H1 (cell line): ENCODE measurements at regions not wholly inside any gene's neighbourhood (a gene's known extent, or its start where the extent isn't known, plus 50 kb on each side); places are given as distances from the start of the nearest gene placed in this dataset.
A peak's percentile ranks its signal among the peaks of the same experiment; 100 is the strongest.

Experiments used
- CTCF ChIA-PET: fragments of 300-600 bp; sonication (Branson Sonifier 250); formaldehyde crosslinking; loops from one replicate; lab custom pipeline; 2021; ENCODE audit not compliant: partially characterized antibody; lab: Charles Lee
- POLR2A ChIA-PET: fragments of 300-600 bp; sonication (Branson Sonifier 250); formaldehyde crosslinking; loops from one replicate; lab custom pipeline; 2021; ENCODE audit warnings: inconsistent platforms; ENCODE audit not compliant: partially characterized antibody; lab: Charles Lee
- DNase-seq, 2 experiments: peaks; one replicate each; pipeline versions ENCODE4 v3.0.0 to v3.0.0-alpha.2; 2010 to 2022; ENCODE audit warnings: low spot score in 2 of 2, low read depth in 1 of 2, mixed read lengths in 1 of 2
- FAIRE-seq: peaks from 2 replicates; lab custom pipeline; 2011; peaks lifted over from hg19 to GRCh38; lab: Jason Lieb, UNC
- H2AFZ ChIP-seq: 2 replicates; pipeline ENCODE4 v1.8.1; 2012; ENCODE audit warnings: low read length, inconsistent platforms
- H2AK5ac ChIP-seq: 2 replicates; pipeline ENCODE4 v1.6.1; 2013; ENCODE audit warnings: low read depth, low read length
- H2BK120ac ChIP-seq: replicated peaks from 2 replicates; pipeline ENCODE3; 2013; ENCODE audit warnings: low read depth, low read length, inconsistent platforms
- H2BK12ac ChIP-seq: 2 replicates; pipeline ENCODE4 v1.6.1; 2013; ENCODE audit warnings: low read depth, low read length
- H2BK15ac ChIP-seq: 2 replicates; pipeline ENCODE4 v1.6.1; 2013; ENCODE audit warnings: low read length
- H2BK20ac ChIP-seq: 2 replicates; pipeline ENCODE4 v1.6.1; 2013; ENCODE audit warnings: low read length
- H2BK5ac ChIP-seq: 2 replicates; pipeline ENCODE4 v1.6.1; 2013; ENCODE audit warnings: low read depth, low read length
- H3K14ac ChIP-seq: 2 replicates; pipeline ENCODE4 v1.6.1; 2013; ENCODE audit warnings: inconsistent platforms; ENCODE audit not compliant: insufficient read length
- H3K18ac ChIP-seq: 2 replicates; pipeline ENCODE4 v1.6.1; 2013; ENCODE audit warnings: low read length; ENCODE audit errors: extremely low read depth
- H3K23ac ChIP-seq: 2 replicates; pipeline ENCODE4 v1.6.1; 2013; ENCODE audit warnings: inconsistent platforms; ENCODE audit not compliant: insufficient read length
- H3K23me2 ChIP-seq: 2 replicates; pipeline ENCODE4 v1.6.1; 2013; ENCODE audit warnings: low read depth, low read length
- H3K27ac ChIP-seq: 2 replicates; pipeline ENCODE4 v1.6.1; 2011; ENCODE audit warnings: low read depth, low read length, inconsistent platforms
- H3K27me3 ChIP-seq, 4 experiments: replicated peaks in 1 of 4; 1 replicate in 1 of 4; 2 replicates in 3 of 4; pipeline versions ENCODE4 v1.6.1 to v1.8.1; 2011 to 2013; ENCODE audit warnings: low read length in 3 of 4, mild to moderate bottlenecking in 3 of 4, inconsistent platforms in 2 of 4, mixed read lengths in 2 of 4, moderate library complexity in 1 of 4; ENCODE audit not compliant: control insufficient read depth in 3 of 4, insufficient read depth in 3 of 4; ENCODE audit errors: extremely low read depth in 1 of 4
- H3K36me3 ChIP-seq, 4 experiments: 2 replicates each; pipeline versions ENCODE4 v1.6.1 to v1.8.1; 2011 to 2013; ENCODE audit warnings: mild to moderate bottlenecking in 4 of 4, low read length in 3 of 4, moderate library complexity in 2 of 4, control low read depth in 1 of 4, inconsistent platforms in 1 of 4; ENCODE audit not compliant: insufficient read depth in 4 of 4, control insufficient read depth in 2 of 4
- H3K4ac ChIP-seq: replicated peaks from 2 replicates; pipeline ENCODE3; 2013; ENCODE audit warnings: low read length, low read depth, mixed read lengths, inconsistent platforms; ENCODE audit not compliant: insufficient read length
- H3K4me1 ChIP-seq, 4 experiments: replicated peaks in 1 of 4; 1 replicate in 1 of 4; 2 replicates in 3 of 4; pipeline versions ENCODE4 v1.6.1 to v1.8.1; 2011 to 2013; ENCODE audit warnings: low read length in 3 of 4, inconsistent platforms in 2 of 4, mixed read lengths in 1 of 4; ENCODE audit not compliant: insufficient read depth in 4 of 4, control insufficient read depth in 3 of 4
- H3K4me2 ChIP-seq, 2 experiments: 2 replicates each; pipeline versions ENCODE4 v1.6.1 to v1.8.1; 2011 to 2013; ENCODE audit warnings: low read depth in 2 of 2, low read length in 2 of 2, control low read depth in 1 of 2, inconsistent platforms in 1 of 2, mild to moderate bottlenecking in 1 of 2; ENCODE audit not compliant: insufficient read depth in 1 of 2
- H3K4me3 ChIP-seq, 4 experiments: fragments of 200-600, 300-600 bp in 1 of 4; sonication (generic), shearing (Covaris generic), sonication (Bioruptor Twin) in 1 of 4; 2 replicates each; pipeline versions ENCODE4 v1.5.1 to v1.8.1; 2011 to 2016; ENCODE audit warnings: low read length in 4 of 4, low read depth in 3 of 4, control low read depth in 2 of 4, inconsistent platforms in 2 of 4, mild to moderate bottlenecking in 2 of 4, mixed read lengths in 1 of 4, moderate library complexity in 1 of 4; ENCODE audit not compliant: insufficient read depth in 2 of 4; ENCODE audit errors: extremely low read depth in 1 of 4
- H3K56ac ChIP-seq: replicated peaks from 2 replicates; pipeline ENCODE3; 2013; ENCODE audit warnings: low read depth, mild to moderate bottlenecking, mixed read lengths, low read length, inconsistent platforms; ENCODE audit not compliant: insufficient read length
- H3K79me1 ChIP-seq: 2 replicates; pipeline ENCODE4 v1.6.1; 2013; ENCODE audit warnings: low read depth, low read length, control low read depth
- H3K79me2 ChIP-seq, 2 experiments: 2 replicates each; pipeline versions ENCODE4 v1.6.1 to v1.8.1; 2012 to 2013; ENCODE audit warnings: low read length in 2 of 2, mild to moderate bottlenecking in 2 of 2, inconsistent platforms in 1 of 2; ENCODE audit not compliant: insufficient read depth in 2 of 2, control insufficient read depth in 1 of 2
- H3K9ac ChIP-seq, 4 experiments: replicated peaks in 1 of 4; 1 replicate in 1 of 4; 2 replicates in 3 of 4; pipeline versions ENCODE4 v1.6.1 to v1.8.1; 2011 to 2013; ENCODE audit warnings: low read depth in 3 of 4, low read length in 3 of 4, control low read depth in 2 of 4, mild to moderate bottlenecking in 2 of 4, moderate library complexity in 2 of 4, inconsistent platforms in 1 of 4; ENCODE audit errors: extremely low read depth in 1 of 4
- H3K9me3 ChIP-seq, 2 experiments: 2 replicates each; pipeline versions ENCODE4 v1.6.1 to v1.8.1; 2012 to 2013; ENCODE audit warnings: mild to moderate bottlenecking in 2 of 2, moderate library complexity in 2 of 2, control low read depth in 1 of 2, inconsistent platforms in 1 of 2, low read depth in 1 of 2, low read length in 1 of 2, mixed read lengths in 1 of 2; ENCODE audit not compliant: insufficient read depth in 2 of 2
- H4K20me1 ChIP-seq, 2 experiments: replicated peaks in 1 of 2; 2 replicates each; pipeline versions ENCODE3 to v1.8.1; 2011 to 2013; ENCODE audit warnings: inconsistent platforms in 2 of 2, low read length in 2 of 2, mild to moderate bottlenecking in 1 of 2; ENCODE audit not compliant: insufficient read depth in 2 of 2, control insufficient read depth in 1 of 2
- H4K5ac ChIP-seq: 2 replicates; pipeline ENCODE4 v1.6.1; 2013; ENCODE audit warnings: low read length, low read depth, mixed read lengths, inconsistent platforms; ENCODE audit not compliant: insufficient read length
- H4K8ac ChIP-seq: 2 replicates; pipeline ENCODE4 v1.8.0; 2013; ENCODE audit warnings: mild to moderate bottlenecking, moderate library complexity, low read length, inconsistent platforms; ENCODE audit not compliant: insufficient read depth; ENCODE audit errors: extremely low read depth
- H4K91ac ChIP-seq: replicated peaks from 2 replicates; pipeline ENCODE3; 2013; ENCODE audit warnings: low read length, mixed read lengths, inconsistent platforms; ENCODE audit not compliant: insufficient read length
- CTCF ChIP-seq, 3 experiments: IDR thresholded peaks; 1 replicate in 2 of 3; 2 replicates in 1 of 3; pipeline versions ENCODE4 v1.5.1 to v1.6.1; 2011; ENCODE audit warnings: low read length in 3 of 3, mild to moderate bottlenecking in 3 of 3, inconsistent platforms in 2 of 3, low read depth in 1 of 3, moderate library complexity in 1 of 3; ENCODE audit not compliant: insufficient read depth in 1 of 3; ENCODE audit errors: control extremely low read depth in 1 of 3
- JUND ChIP-seq: IDR thresholded peaks from 2 replicates; pipeline ENCODE4 v1.6.1; 2011; ENCODE audit warnings: mild to moderate bottlenecking, improper control_type of control experiment, low read length
- MAX ChIP-seq: IDR thresholded peaks from 2 replicates; pipeline ENCODE4 v1.6.1; 2012; ENCODE audit warnings: inconsistent platforms
- RAD21 ChIP-seq, 2 experiments: IDR thresholded peaks in 1 of 2; conservative IDR thresholded peaks in 1 of 2; 2 replicates each; pipeline ENCODE4 v1.6.1; 2011; ENCODE audit warnings: low read depth in 2 of 2, low read length in 2 of 2, improper control_type of control experiment in 1 of 2, inconsistent platforms in 1 of 2, mild to moderate bottlenecking in 1 of 2, moderate library complexity in 1 of 2
- RFX5 ChIP-seq: IDR thresholded peaks from 2 replicates; pipeline ENCODE4 v1.6.1; 2011; ENCODE audit warnings: low read depth, low read length, improper control_type of control experiment, borderline replicate concordance
- YY1 ChIP-seq: IDR thresholded peaks from 2 replicates; pipeline ENCODE4 v1.6.1; 2011; ENCODE audit warnings: low read depth, mild to moderate bottlenecking, low read length
- WGBS, 2 experiments: shearing (Covaris generic) in 1 of 2; methylation state at CpG; one replicate each; pipeline versions ENCODE4 v1.1.6 to v1.1.7; 2013 to 2015; ENCODE audit warnings: low lambda C conversion rate in 2 of 2, mixed read lengths in 2 of 2, inconsistent platforms in 1 of 2, low coverage in 1 of 2, missing lambda C conversion rate in 1 of 2; ENCODE audit not compliant: insufficient replicate concordance in 2 of 2, insufficient coverage in 1 of 2, insufficient read length in 1 of 2; ENCODE audit errors: extremely low coverage in 1 of 2, missing lambda C conversion rate in 1 of 2; 5-methylcytosine and 5-hydroxymethylcytosine counted together

- no peaks in the 10 kb centered on the region for H3K79me2 ChIP-seq
- no peak overlapping the region for H3K4me3 ChIP-seq
- peaks cover 0 to 4% (median 0%) of the 10 kb centered on the region in 4 experiments; a peak in 1 of 7 replicates for H3K4me1 ChIP-seq
- POLR2A ChIA-PET = interaction anchor here (0.7 kb wide), 2 partner anchors 13 to 14 kb away, joined by 3 read pairs; no protein-coding TSS in a partner anchor
- no peak overlapping the region for H3K27ac ChIP-seq
- H4K5ac ChIP-seq = no peak overlapping the region
- peak overlapping the region; percentile 20; the same call in 1 of the 2 replicates for H4K8ac ChIP-seq
- CTCF ChIA-PET = interaction anchor here (0.6 to 4.6 kb wide), 20 partner anchors 10 to 1183 kb away, joined by 3 to 28 read pairs (median 3); no protein-coding TSS in a partner anchor
- FAIRE-seq = peak; percentile 91
- no peak overlapping the region for H2AK5ac ChIP-seq
- H3K14ac ChIP-seq = no peak overlapping the region
- H3K36me3 ChIP-seq = no peaks in the 10 kb centered on the region
- H3K79me1 ChIP-seq = no peaks in the 10 kb centered on the region
- peaks cover 4 to 11% of the 10 kb centered on the region in 2 experiments; a peak in 1 of 4 replicates for H3K9me3 ChIP-seq
- no peaks in the 10 kb centered on the region for H3K23me2 ChIP-seq
- H3K4ac ChIP-seq = no peak overlapping the region
- no peak overlapping the region for H2BK5ac ChIP-seq
- no peak overlapping the region for H2BK120ac ChIP-seq
- H3K4me2 ChIP-seq = no peak overlapping the region
- H2BK20ac ChIP-seq = no peak overlapping the region
- H4K20me1 ChIP-seq = no peaks in the 10 kb centered on the region
- no peak overlapping the region for H3K18ac ChIP-seq
- 0 out of 2 replicates have a peak, but pooled peaks have one; percentile 6 for TF ChIP-seq YY1
- peak; percentile 77 to 81 (median 79) for TF ChIP-seq CTCF (IDR thresholded peaks at IDR 0.05; ENCODE audit: control extremely low read depth in 1 of 3, insufficient read depth in 1 of 3, low read depth in 1 of 3, low read length in 3 of 3)
- TF ChIP-seq RAD21 (IDR thresholded peaks at IDR 0.05 in 1 of 2, conservative IDR thresholded peaks at IDR 0.05 in 1 of 2; ENCODE audit: low read depth in 2 of 2, low read length in 2 of 2) = peak; percentile 77 to 81
- peak; percentile 43 for TF ChIP-seq MAX
- TF ChIP-seq RFX5 = peak; percentile 94
- TF ChIP-seq JUND = no peak
- TF ChIP-seq, all 59 proteins: peak for 5
- Histone ChIP-seq H2BK12ac (no peak overlapping the region), H3K27me3 (no peaks in the 10 kb centered on the region; a peak in 1 of 7 replicates), H4K91ac (no peak overlapping the region), H3K9ac (no peak overlapping the region), H3K23ac (no peak overlapping the region), H2AFZ (0 out of 2 replicates have a peak overlapping the region, but pooled peaks have one; percentile 76), H3K56ac (no peak overlapping the region), H2BK15ac (no peak overlapping the region)
- peak; percentile 41 to 87 for DNase-seq
- 23% methylated on average over 12 of the region's 12 CpGs; no CpG with 5 or more reads in 1 of the 2 experiments for WGBS, 2 experiments
Measured at GRCh38 chr12:67441736-67442346, 172.7 kb downstream of the CAND1 start.
